H1 (cell line): ENCODE measurements at regions not wholly inside any gene's neighbourhood (a gene's known extent, or its start where the extent isn't known, plus 50 kb on each side); places are given as distances from the start of the nearest gene placed in this dataset.

Source experiments
- CTCF ChIA-PET: fragments of 300-600 bp; sonication (Branson Sonifier 250); formaldehyde crosslinking; loops from one replicate; lab custom pipeline; 2021; ENCODE audit not compliant: partially characterized antibody; lab: Charles Lee
- POLR2A ChIA-PET: fragments of 300-600 bp; sonication (Branson Sonifier 250); formaldehyde crosslinking; loops from one replicate; lab custom pipeline; 2021; ENCODE audit warnings: inconsistent platforms; ENCODE audit not compliant: partially characterized antibody; lab: Charles Lee
- DNase-seq, 2 experiments: peaks; one replicate each; pipeline versions ENCODE4 v3.0.0 to v3.0.0-alpha.2; 2010 to 2022; ENCODE audit warnings: low spot score in 2 of 2, low read depth in 1 of 2, mixed read lengths in 1 of 2
- FAIRE-seq: peaks from 2 replicates; lab custom pipeline; 2011; peaks lifted over from hg19 to GRCh38; lab: Jason Lieb, UNC
- H2AFZ ChIP-seq: 2 replicates; pipeline ENCODE4 v1.8.1; 2012; ENCODE audit warnings: low read length, inconsistent platforms
- H2AK5ac ChIP-seq: 2 replicates; pipeline ENCODE4 v1.6.1; 2013; ENCODE audit warnings: low read depth, low read length
- H2BK120ac ChIP-seq: replicated peaks from 2 replicates; pipeline ENCODE3; 2013; ENCODE audit warnings: low read depth, low read length, inconsistent platforms
- H2BK12ac ChIP-seq: 2 replicates; pipeline ENCODE4 v1.6.1; 2013; ENCODE audit warnings: low read depth, low read length
- H2BK15ac ChIP-seq: 2 replicates; pipeline ENCODE4 v1.6.1; 2013; ENCODE audit warnings: low read length
- H2BK20ac ChIP-seq: 2 replicates; pipeline ENCODE4 v1.6.1; 2013; ENCODE audit warnings: low read length
- H2BK5ac ChIP-seq: 2 replicates; pipeline ENCODE4 v1.6.1; 2013; ENCODE audit warnings: low read depth, low read length
- H3K14ac ChIP-seq: 2 replicates; pipeline ENCODE4 v1.6.1; 2013; ENCODE audit warnings: inconsistent platforms; ENCODE audit not compliant: insufficient read length
- H3K18ac ChIP-seq: 2 replicates; pipeline ENCODE4 v1.6.1; 2013; ENCODE audit warnings: low read length; ENCODE audit errors: extremely low read depth
- H3K23ac ChIP-seq: 2 replicates; pipeline ENCODE4 v1.6.1; 2013; ENCODE audit warnings: inconsistent platforms; ENCODE audit not compliant: insufficient read length
- H3K23me2 ChIP-seq: 2 replicates; pipeline ENCODE4 v1.6.1; 2013; ENCODE audit warnings: low read depth, low read length
- H3K27ac ChIP-seq: 2 replicates; pipeline ENCODE4 v1.6.1; 2011; ENCODE audit warnings: low read depth, low read length, inconsistent platforms
- H3K27me3 ChIP-seq, 4 experiments: replicated peaks in 1 of 4; 1 replicate in 1 of 4; 2 replicates in 3 of 4; pipeline versions ENCODE4 v1.6.1 to v1.8.1; 2011 to 2013; ENCODE audit warnings: low read length in 3 of 4, mild to moderate bottlenecking in 3 of 4, inconsistent platforms in 2 of 4, mixed read lengths in 2 of 4, moderate library complexity in 1 of 4; ENCODE audit not compliant: control insufficient read depth in 3 of 4, insufficient read depth in 3 of 4; ENCODE audit errors: extremely low read depth in 1 of 4
- H3K36me3 ChIP-seq, 4 experiments: 2 replicates each; pipeline versions ENCODE4 v1.6.1 to v1.8.1; 2011 to 2013; ENCODE audit warnings: mild to moderate bottlenecking in 4 of 4, low read length in 3 of 4, moderate library complexity in 2 of 4, control low read depth in 1 of 4, inconsistent platforms in 1 of 4; ENCODE audit not compliant: insufficient read depth in 4 of 4, control insufficient read depth in 2 of 4
- H3K4ac ChIP-seq: replicated peaks from 2 replicates; pipeline ENCODE3; 2013; ENCODE audit warnings: low read length, low read depth, mixed read lengths, inconsistent platforms; ENCODE audit not compliant: insufficient read length
- H3K4me1 ChIP-seq, 4 experiments: replicated peaks in 1 of 4; 1 replicate in 1 of 4; 2 replicates in 3 of 4; pipeline versions ENCODE4 v1.6.1 to v1.8.1; 2011 to 2013; ENCODE audit warnings: low read length in 3 of 4, inconsistent platforms in 2 of 4, mixed read lengths in 1 of 4; ENCODE audit not compliant: insufficient read depth in 4 of 4, control insufficient read depth in 3 of 4
- H3K4me2 ChIP-seq, 2 experiments: 2 replicates each; pipeline versions ENCODE4 v1.6.1 to v1.8.1; 2011 to 2013; ENCODE audit warnings: low read depth in 2 of 2, low read length in 2 of 2, control low read depth in 1 of 2, inconsistent platforms in 1 of 2, mild to moderate bottlenecking in 1 of 2; ENCODE audit not compliant: insufficient read depth in 1 of 2
- H3K4me3 ChIP-seq, 4 experiments: fragments of 200-600, 300-600 bp in 1 of 4; sonication (generic), shearing (Covaris generic), sonication (Bioruptor Twin) in 1 of 4; 2 replicates each; pipeline versions ENCODE4 v1.5.1 to v1.8.1; 2011 to 2016; ENCODE audit warnings: low read length in 4 of 4, low read depth in 3 of 4, control low read depth in 2 of 4, inconsistent platforms in 2 of 4, mild to moderate bottlenecking in 2 of 4, mixed read lengths in 1 of 4, moderate library complexity in 1 of 4; ENCODE audit not compliant: insufficient read depth in 2 of 4; ENCODE audit errors: extremely low read depth in 1 of 4
- H3K56ac ChIP-seq: replicated peaks from 2 replicates; pipeline ENCODE3; 2013; ENCODE audit warnings: low read depth, mild to moderate bottlenecking, mixed read lengths, low read length, inconsistent platforms; ENCODE audit not compliant: insufficient read length
- H3K79me1 ChIP-seq: 2 replicates; pipeline ENCODE4 v1.6.1; 2013; ENCODE audit warnings: low read depth, low read length, control low read depth
- H3K79me2 ChIP-seq, 2 experiments: 2 replicates each; pipeline versions ENCODE4 v1.6.1 to v1.8.1; 2012 to 2013; ENCODE audit warnings: low read length in 2 of 2, mild to moderate bottlenecking in 2 of 2, inconsistent platforms in 1 of 2; ENCODE audit not compliant: insufficient read depth in 2 of 2, control insufficient read depth in 1 of 2
- H3K9ac ChIP-seq, 4 experiments: replicated peaks in 1 of 4; 1 replicate in 1 of 4; 2 replicates in 3 of 4; pipeline versions ENCODE4 v1.6.1 to v1.8.1; 2011 to 2013; ENCODE audit warnings: low read depth in 3 of 4, low read length in 3 of 4, control low read depth in 2 of 4, mild to moderate bottlenecking in 2 of 4, moderate library complexity in 2 of 4, inconsistent platforms in 1 of 4; ENCODE audit errors: extremely low read depth in 1 of 4
- H3K9me3 ChIP-seq, 2 experiments: 2 replicates each; pipeline versions ENCODE4 v1.6.1 to v1.8.1; 2012 to 2013; ENCODE audit warnings: mild to moderate bottlenecking in 2 of 2, moderate library complexity in 2 of 2, control low read depth in 1 of 2, inconsistent platforms in 1 of 2, low read depth in 1 of 2, low read length in 1 of 2, mixed read lengths in 1 of 2; ENCODE audit not compliant: insufficient read depth in 2 of 2
- H4K20me1 ChIP-seq, 2 experiments: replicated peaks in 1 of 2; 2 replicates each; pipeline versions ENCODE3 to v1.8.1; 2011 to 2013; ENCODE audit warnings: inconsistent platforms in 2 of 2, low read length in 2 of 2, mild to moderate bottlenecking in 1 of 2; ENCODE audit not compliant: insufficient read depth in 2 of 2, control insufficient read depth in 1 of 2
- H4K5ac ChIP-seq: 2 replicates; pipeline ENCODE4 v1.6.1; 2013; ENCODE audit warnings: low read length, low read depth, mixed read lengths, inconsistent platforms; ENCODE audit not compliant: insufficient read length
- H4K8ac ChIP-seq: 2 replicates; pipeline ENCODE4 v1.8.0; 2013; ENCODE audit warnings: mild to moderate bottlenecking, moderate library complexity, low read length, inconsistent platforms; ENCODE audit not compliant: insufficient read depth; ENCODE audit errors: extremely low read depth
- H4K91ac ChIP-seq: replicated peaks from 2 replicates; pipeline ENCODE3; 2013; ENCODE audit warnings: low read length, mixed read lengths, inconsistent platforms; ENCODE audit not compliant: insufficient read length
- BACH1 ChIP-seq: IDR thresholded peaks from 2 replicates; pipeline ENCODE4 v1.6.1; 2012; ENCODE audit warnings: low read length, improper control_type of control experiment
- CBX5 ChIP-seq: fragments of 300-800, 300-1000 bp; sonication (generic); IDR thresholded peaks from 2 replicates; pipeline ENCODE4 v1.7.1; 2016; ENCODE audit warnings: antibody characterized with exemption, low read length, low read depth
- CHD1 ChIP-seq: IDR thresholded peaks from 2 replicates; pipeline ENCODE4 v1.6.1; 2012; ENCODE audit warnings: low read depth, low read length, improper control_type of control experiment
- EGR1 ChIP-seq: IDR thresholded peaks from 2 replicates; pipeline ENCODE4 v1.6.1; 2011; ENCODE audit warnings: low read depth, low read length, borderline replicate concordance
- FOSL1 ChIP-seq: IDR thresholded peaks from 2 replicates; pipeline ENCODE4 v1.6.1; 2011; ENCODE audit warnings: mild to moderate bottlenecking, low read depth, low read length, moderate library complexity; ENCODE audit not compliant: insufficient read depth
- GTF2F1 ChIP-seq: IDR thresholded peaks from 2 replicates; pipeline ENCODE4 v1.6.1; 2012; ENCODE audit warnings: low read depth, low read length, improper control_type of control experiment, borderline replicate concordance
- KDM5A ChIP-seq: fragments of 200-600 bp; IDR thresholded peaks from 2 replicates; pipeline ENCODE4 v1.7.1; 2012; ENCODE audit warnings: mild to moderate bottlenecking, low read length, inconsistent platforms, mixed read lengths
- SIN3A ChIP-seq, 2 experiments: IDR thresholded peaks in 1 of 2; conservative IDR thresholded peaks in 1 of 2; 2 replicates each; pipeline ENCODE4 v1.6.1; 2011 to 2012; ENCODE audit warnings: low read length in 2 of 2, improper control_type of control experiment in 1 of 2, low read depth in 1 of 2, mild to moderate bottlenecking in 1 of 2
- WGBS, 2 experiments: shearing (Covaris generic) in 1 of 2; methylation state at CpG; one replicate each; pipeline versions ENCODE4 v1.1.6 to v1.1.7; 2013 to 2015; ENCODE audit warnings: low lambda C conversion rate in 2 of 2, mixed read lengths in 2 of 2, inconsistent platforms in 1 of 2, low coverage in 1 of 2, missing lambda C conversion rate in 1 of 2; ENCODE audit not compliant: insufficient replicate concordance in 2 of 2, insufficient coverage in 1 of 2, insufficient read length in 1 of 2; ENCODE audit errors: extremely low coverage in 1 of 2, missing lambda C conversion rate in 1 of 2; 5-methylcytosine and 5-hydroxymethylcytosine counted together

- H4K8ac ChIP-seq, result no peak overlapping the region
- H3K9ac ChIP-seq, result no peak overlapping the region
- no peak overlapping the region for H3K4me3 ChIP-seq
- no peaks in the 10 kb centered on the region for H3K9me3 ChIP-seq
- H4K20me1 ChIP-seq, result no peaks in the 10 kb centered on the region
- no peak overlapping the region for H3K4me2 ChIP-seq
- H3K27ac ChIP-seq, result no peak overlapping the region
- ChIA-PET CTCF (interaction anchor here (0.6 kb wide), 1 partner anchor 18 kb away, joined by 3 read pairs; no protein-coding TSS in a partner anchor), POLR2A (no interaction called here)
- H2BK120ac ChIP-seq, result no peak overlapping the region
- no peaks in the 10 kb centered on the region for H3K27me3 ChIP-seq
- FAIRE-seq, result no peak
- no peaks in the 10 kb centered on the region for H3K79me2 ChIP-seq
- no peaks in the 10 kb centered on the region for H3K23me2 ChIP-seq
- no peak for DNase-seq
- H2BK5ac ChIP-seq, result no peak overlapping the region
- H3K4ac ChIP-seq, result no peak overlapping the region
- H3K23ac ChIP-seq, result no peak overlapping the region
- no peak overlapping the region for H4K91ac ChIP-seq
- no peak overlapping the region for H2BK12ac ChIP-seq
- no peaks in the 10 kb centered on the region for H3K79me1 ChIP-seq
- H3K14ac ChIP-seq, result no peak overlapping the region
- 88% methylated on average over 1 of the region's 1 CpG; no CpG with 5 or more reads in 1 of the 2 experiments for WGBS, 2 experiments
- no peaks in the 10 kb centered on the region for H3K36me3 ChIP-seq
- no peak overlapping the region for H4K5ac ChIP-seq
- H2AK5ac ChIP-seq, result no peak overlapping the region
- H2AFZ ChIP-seq, result no peak overlapping the region
- no peak overlapping the region for H3K56ac ChIP-seq
- no peaks in the 10 kb centered on the region for H3K4me1 ChIP-seq
- H2BK20ac ChIP-seq, result no peak overlapping the region
- no peak overlapping the region for H3K18ac ChIP-seq
- TF ChIP-seq BACH1, result no peak
- no peak for TF ChIP-seq CBX5
- TF ChIP-seq GTF2F1, result no peak
- no peak for TF ChIP-seq EGR1
- no peak for TF ChIP-seq KDM5A
- no peak for TF ChIP-seq CHD1
- TF ChIP-seq SIN3A (conservative IDR thresholded peaks at IDR 0.05 in 1 of 2, IDR thresholded peaks at IDR 0.05 in 1 of 2; ENCODE audit: low read depth in 1 of 2, low read length in 2 of 2), result no peak
- no peak for TF ChIP-seq FOSL1
- H2BK15ac ChIP-seq, result no peak overlapping the region
Measured at GRCh38 chr1:182317611-182318161, 73.9 kb downstream of the GLUL start.
